Anterior cingulate cortex (tissue), 58 donors: ENCODE measurements at regions not wholly inside any gene's neighbourhood (a gene's known extent, or its start where the extent isn't known, plus 50 kb on each side); places are given as distances from the start of the nearest gene placed in this dataset.

Experiments
- DNase-seq, 58 donors: peaks; one replicate each; lab custom pipeline; 2025; lab: John Stamatoyannopoulos, UW

DNA sequence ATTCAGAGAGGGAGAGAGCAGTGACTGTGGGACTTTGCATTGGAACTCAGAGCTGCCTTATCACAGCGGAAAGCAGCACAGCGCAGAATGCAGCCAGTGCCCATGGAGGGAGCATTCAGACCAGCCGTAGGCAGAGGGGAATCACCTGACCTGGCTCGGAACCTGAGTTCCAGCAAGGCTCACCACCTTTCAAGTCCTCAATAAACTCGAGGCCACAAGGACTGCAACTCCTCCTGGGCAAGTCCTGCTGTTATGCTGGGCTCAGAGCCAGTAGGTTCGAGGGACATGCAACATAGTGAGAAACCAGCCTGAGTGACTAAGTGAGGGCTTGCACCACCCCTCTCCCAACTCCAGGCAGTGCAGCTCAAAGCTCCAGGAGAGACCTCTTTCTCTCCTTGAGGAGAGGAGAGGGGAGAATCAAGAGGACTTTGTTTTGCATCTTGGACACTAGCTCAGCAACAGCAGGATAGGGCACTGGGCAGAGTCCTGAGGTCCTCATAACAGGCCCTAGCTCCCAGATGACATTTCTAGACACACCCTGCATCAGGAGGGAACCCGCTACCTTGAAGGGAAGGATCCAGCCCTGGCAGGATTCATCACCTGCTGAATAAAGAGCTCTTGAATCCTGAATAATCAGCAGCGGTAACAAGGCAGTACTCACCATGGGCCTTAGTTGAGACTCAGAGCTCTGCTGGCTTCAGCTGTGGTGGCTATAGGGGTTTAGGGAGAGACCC, 136.8 kb upstream of the OTOS start:
- DNase-seq: no peak

DNA sequence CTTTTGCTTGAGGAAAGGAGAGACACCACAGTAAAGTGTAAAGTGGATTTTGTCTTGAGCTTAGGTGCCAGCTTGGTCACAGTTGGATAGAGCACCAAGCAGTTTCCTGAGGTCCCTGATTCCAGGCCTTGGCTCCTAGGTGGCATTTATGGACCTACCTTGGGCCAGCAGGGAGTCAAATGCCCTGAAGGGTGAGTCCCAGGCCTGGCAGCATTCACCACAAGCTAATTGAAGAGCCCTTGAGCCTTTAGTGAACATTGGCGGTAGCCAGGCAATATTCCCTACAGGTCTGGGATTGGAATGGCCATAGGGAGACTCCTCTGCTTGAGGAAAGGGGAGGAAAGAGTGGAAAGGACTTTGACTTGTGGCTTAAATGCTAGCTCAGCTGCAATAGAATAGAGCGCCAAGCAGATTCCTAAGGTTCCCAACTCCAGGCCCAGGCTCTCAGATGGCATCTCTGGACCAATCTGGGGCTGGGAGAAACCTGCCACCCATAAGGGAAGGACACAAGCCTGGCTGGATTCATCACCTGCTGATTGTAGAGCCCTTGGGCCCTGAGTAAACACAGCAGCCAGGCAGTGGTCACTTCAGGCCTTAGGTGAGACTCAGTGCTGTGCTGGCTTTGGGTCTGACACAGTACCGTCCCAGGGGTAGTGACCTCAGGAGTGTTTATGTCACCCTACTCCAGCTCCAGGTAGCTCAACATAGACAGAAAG, 137.5 kb upstream of the OTOS start:
- no peak for DNase-seq

DNA sequence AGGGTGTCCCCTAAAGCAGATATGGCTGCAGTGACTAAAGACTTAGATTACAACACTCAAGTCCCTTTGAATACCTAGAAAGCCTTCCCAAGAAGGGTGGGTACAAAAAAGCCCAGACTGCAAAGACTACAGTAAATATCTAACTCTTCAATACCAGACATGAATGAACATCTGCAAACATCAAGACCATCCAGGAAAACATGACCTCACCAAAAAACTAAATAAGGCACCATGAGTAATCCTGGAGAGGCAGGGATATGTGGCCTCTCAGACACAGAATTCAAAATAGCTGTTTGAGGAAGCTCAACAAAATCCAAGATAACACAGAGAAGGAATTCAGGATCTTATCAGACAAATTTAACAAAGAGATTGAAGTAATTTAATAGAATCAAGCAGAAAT, 138.2 kb upstream of the OTOS start:
- DNase-seq: no peak

DNA sequence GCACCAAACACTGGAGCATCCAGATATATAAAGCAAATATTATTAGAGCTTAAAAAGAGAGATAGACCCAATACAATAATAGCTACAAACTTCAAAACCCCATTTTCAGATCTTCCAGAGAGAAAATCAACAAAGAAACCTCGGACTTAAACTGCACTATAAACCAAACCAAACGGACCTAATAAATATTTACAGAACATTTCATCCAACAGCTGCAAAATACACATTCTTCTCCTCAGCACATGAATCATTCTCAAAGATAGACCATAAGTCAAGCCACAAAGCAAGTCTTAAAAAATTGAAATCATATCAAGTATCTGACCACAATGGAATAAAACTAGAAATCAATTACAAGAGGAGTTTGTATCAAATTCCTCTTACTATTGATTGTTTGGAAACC, 140.2 kb upstream of the OTOS start:
- DNase-seq: no peak

DNA sequence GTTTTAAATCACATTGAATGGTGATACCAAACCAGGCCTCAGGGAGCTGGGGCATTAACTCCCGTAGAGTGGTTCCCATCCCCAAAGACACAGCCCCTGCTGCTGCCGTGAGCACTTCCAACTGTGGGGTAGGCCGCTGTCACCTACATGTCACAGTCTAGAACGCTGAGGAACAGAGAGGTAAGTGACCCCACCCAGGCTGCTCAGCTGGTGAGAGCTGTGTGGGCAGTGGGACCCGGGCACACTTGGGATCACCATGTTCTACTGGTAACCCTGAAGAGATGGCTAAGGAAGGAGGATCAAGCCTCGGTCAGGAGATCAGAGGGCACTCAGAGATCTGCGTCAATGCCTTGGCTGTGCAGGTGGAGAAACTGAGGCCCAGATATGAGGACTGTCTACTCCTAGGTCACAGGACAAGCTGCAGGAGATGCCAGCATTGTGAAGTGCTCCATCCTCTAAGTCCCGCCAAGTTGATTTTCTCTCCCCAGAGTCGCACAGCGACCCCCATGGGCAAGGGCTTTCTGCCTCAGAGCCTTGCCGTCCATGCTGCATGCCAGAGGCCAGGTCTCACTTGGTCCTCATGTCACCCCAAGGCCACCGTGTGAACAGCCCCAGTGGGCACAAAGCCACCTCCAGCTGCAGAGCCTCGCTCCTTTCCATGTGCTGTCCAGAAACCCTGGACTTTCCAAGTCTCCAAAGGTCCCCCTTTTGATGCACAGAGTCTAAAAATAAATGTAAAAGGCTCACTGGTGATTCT, 144.2 kb upstream of the OTOS start:
- DNase-seq: no peak

DNA sequence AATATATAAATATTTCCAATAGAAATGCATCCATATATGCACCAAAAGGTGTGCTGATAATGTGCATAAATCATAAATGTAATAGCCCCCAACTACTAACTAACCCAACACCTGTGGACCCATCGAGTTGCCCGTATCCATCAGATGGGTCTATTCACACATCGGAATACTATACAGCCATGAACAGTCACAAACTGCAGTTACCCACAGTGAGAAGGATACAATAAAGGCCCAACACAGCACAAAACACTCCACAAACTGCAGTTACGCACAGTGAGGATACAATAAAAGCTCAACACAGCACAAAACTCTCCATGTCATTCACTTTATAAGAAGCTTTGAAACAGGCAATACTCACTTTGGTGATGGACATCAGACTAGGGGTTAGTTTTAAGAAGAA, 145.3 kb upstream of the OTOS start:
- DNase-seq: no peak

DNA sequence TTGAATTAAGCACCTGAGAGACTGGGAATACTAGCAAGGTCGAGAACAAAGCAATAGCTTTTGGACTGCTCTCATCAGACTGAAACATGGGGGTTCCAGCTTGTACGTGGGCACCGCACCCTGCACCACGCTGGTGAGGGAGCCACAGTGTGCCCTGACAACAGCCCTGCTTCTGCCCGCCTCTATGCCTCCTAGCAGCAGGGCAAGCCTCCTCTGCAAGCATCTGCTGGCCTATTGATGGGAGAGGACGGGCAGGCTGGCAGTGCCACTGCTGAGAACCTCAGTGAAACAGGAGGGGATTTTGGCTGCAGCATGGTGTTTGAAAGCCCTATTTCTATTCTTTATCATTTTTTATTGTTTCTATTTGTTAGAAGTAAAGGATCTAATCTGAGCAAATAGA, 146.1 kb upstream of the OTOS start:
- peak in 7 of 58 donors; percentile 28 to 49 (median 36) for DNase-seq

DNA sequence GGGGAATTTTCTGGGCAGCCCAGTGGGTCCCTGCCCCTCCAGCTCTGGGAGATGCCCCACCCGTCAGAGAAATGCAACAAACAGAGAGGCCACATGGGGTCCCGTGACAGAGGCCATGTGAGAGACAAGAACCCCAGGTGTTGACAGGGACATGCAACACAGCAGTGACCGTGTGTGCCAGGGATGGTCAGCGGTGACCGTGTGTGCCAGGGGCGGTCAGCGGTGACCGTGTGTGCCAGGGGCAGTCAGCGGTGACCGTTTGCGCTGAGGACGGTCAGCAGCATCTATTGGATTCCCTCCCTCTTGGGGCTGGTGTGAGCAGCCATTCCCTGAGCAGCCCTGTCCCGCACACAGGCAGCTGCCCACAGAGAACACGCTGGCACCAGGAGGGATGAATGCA, 146.6 kb upstream of the OTOS start:
- DNase-seq: peak in 4 of 58 donors; percentile 36 to 57 (median 48)

DNA sequence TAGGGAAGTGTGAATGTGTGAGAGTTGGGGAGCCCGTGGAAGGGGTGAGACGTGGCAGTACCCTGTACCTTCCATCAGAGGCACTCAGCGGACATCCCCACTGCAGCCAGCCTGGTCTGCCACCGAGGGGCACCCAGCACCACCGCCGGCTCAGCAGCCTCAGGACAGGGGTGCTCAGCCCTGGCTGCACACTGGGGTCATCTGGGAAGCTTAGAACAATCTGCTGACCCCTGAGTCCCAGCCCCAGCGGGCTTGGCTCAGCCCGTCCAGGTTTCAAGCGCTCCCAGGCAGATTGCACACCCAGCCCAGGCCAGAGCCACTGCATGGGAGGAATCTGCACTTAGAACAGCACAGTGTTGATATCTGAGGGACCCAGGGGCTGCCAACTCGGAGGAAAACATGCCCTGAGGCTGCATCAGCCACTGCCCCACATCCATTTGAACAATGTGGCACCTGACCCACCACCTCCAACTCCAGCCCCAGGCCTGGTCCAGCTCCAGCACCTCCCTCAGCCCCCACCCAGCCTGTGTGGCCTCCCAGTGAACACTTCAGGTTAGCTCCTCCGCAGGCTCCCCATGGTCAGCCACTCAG, 147.1 kb upstream of the OTOS start:
- peak in 3 of 58 donors; percentile 24 to 54 (median 41) for DNase-seq

DNA sequence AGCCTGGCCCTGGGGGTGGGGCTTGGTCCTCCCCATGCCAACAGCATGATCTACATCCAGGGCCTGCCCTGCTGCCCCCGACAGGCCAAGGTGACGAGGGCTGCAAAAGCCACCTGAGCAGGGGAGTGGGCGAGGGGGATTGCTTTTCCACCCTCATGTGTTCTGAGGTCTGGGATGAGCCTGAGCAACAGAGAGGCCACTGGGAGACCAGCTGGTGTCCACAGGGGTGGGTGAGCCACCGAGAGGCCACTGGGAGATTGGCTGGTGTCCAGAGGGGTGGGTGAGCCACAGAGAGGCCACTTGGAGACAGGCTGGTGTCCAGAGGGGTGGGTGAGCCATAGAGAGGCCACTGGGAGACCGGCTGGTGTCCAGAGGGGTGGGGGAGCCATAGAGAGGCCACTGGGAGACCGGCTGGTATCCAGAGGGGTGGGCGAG, 147.4 kb upstream of the GPC1 start:
- DNase-seq: no peak

DNA sequence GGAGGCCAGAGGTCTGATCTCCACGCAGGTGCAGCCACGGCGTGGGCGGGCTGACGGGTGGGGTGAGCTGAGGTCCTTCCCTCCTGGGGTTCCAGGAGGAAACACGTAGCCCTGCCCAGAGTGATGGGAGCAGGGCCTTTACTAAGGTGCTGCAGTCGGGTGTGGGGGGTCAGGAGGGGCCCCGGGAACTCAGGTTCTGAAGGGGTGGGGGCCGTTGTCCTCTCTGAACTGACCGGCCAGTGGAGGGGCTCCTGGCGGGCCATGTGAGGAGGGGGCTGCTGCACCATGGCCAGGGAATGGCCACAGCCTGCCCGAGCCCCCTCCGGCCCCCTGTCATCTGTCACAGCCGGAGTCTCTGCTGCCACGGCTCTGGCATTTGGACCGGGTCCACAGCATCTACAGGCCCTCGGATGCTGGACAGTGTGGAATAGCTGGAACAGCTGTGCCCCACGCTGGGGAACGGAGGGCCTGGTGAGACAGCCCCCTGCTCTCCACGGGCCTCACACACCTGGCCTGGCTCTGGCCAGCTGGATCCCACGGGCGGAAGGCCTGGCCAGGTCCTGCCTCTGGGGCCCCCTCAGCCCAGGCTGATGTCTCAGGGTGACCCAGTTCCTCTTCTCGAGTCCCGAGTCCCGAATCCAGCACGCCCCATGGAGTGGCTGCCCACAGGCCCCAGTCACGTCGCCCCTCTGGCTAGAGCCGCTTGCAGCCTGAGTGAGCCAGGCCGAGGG, 145.6 kb upstream of the GPC1 start:
- DNase-seq: no peak

DNA sequence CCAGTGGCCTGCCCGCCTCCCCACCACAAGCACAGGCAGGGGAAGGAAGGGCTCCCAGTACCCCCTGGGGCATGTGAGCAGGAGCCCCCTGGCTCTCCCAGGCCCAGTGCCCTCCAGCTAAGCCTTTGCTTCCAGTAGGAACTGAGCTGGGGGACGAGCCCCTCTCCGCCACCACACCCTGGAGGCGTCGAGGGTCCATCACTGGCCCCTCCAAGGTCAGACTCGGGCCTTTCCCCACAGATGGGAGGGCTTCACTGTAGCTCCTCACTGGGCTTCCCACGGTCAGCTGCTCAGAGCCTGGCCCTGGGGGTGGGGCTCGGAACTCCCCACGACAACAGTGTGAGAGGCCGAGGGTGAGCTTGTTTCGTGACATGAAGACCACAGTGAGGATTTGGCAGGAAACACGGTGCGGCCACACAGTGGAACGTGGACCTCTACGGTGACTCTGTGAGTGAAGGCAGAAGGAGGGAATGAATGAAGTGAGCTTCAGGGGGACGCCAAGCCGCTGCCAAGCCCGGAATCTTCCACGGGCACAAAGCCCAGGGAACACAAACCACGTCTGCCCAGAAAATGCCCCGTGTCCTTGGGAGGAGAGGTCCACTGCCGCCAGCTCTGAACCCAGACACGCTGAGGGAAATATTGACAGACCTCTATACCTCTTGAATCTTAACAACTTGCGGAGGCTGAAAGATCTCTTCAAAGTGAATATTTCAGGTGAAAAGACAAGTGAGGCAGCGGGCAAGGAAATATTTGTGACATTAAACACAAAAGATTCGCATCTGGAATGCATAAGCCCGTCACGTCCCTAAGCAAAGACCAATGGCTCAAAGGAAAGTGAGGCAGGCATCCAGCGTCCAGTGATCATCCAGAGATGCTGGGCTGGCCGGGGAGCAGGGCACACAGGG, 144.8 kb upstream of the GPC1 start:
- no peak for DNase-seq

DNA sequence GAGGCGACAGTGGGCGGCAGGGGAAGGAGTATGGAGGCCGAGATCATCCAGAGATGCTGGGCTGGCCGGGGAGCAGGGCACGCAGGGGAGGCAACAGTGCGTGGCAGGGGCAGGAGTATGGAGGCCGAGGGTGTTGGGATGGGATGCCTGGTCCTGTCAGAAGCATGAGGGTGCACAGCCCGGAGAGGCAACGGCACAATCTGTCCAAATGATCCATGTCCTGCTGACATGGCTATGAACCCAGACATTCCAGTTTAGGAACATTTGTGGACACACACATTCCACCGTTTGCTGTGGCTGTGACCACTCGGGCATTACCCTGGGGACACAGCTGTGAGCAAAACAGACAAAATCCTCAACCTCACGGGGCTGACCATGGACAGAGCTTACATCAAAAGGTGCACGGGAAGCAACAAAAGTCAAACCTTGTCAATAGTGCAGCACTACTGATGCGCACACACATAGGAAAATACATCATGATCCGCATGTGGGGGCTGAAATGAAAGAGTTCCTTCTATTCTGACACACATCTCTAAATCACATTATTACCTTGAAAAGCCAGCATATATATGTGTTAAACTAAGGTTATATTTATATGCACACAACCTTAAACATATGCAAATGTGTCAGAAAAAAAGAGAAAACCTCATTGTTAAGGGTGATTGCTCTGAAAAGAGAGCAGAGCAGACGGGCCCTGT, 144.0 kb upstream of the GPC1 start:
- no peak for DNase-seq

DNA sequence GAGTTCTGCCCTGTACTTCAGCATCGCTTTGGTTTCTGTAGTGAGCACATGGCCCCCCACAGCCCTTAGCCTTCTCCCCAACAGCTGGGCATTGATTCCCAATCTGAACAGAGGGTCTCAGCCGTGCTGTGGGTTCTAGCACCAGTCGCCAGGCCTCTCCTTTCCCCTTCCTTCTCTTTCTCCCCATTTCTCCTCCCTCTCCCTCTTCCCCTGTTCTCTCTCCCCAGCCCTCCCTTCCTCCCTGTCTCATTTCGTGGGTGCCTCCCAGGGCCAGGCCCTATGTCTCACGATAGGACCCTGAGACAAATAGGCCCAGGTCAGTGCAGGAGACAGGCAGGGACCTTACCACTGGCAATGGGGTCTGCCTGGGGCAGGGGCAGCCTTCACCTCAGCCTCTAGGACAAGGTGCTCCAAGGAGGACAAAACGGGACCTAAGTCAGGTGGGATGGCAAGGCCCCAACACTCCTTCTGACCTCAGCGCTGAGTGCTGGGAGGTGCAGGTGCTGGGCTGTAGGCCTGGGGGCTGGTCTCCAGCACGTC, 143.4 kb upstream of the GPC1 start:
- no peak for DNase-seq

DNA sequence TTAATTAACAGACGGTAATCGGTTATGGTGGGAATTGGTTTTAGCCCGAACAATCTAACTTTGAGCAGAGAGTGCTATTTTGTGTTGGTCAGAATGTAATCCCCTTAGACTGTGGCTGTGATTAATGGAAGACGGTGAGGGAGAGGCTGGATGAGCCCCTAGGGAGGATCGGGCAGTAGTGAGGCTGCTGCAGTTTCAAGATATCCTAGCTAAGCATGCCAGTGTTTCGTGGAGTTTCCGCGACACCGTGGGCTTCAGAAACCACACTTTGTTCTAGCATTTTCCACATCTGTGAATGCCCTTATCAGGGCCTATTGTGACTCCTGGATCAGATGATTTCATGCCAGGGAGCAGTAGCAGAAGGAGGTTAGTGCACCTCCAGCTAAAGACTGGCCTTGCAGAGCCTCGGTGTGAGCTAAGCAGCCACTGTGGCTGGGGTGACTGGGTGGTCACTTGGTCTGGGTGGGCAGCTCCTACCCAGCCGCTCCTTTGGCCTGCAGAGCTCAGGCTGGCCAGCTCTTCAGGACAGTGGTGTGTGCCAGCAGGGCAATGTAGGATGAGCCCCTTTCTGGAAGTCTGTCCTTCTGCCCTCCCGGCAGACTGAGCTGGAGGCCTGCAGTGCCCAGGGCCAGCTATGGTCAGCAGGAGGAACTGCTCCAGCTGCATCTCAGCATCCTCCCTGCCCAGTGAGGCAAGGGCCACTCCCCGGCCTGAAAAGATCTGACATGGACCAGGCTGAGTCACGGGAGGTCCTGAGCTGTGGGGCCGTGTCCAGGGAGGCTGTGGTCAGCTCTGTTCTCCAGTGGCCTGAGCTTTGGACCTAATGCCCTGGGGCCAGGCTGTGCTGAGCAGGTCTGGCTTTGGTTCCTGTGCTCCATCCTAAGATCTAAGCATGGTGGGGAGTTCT, 142.6 kb upstream of the GPC1 start:
- DNase-seq: no peak

DNA sequence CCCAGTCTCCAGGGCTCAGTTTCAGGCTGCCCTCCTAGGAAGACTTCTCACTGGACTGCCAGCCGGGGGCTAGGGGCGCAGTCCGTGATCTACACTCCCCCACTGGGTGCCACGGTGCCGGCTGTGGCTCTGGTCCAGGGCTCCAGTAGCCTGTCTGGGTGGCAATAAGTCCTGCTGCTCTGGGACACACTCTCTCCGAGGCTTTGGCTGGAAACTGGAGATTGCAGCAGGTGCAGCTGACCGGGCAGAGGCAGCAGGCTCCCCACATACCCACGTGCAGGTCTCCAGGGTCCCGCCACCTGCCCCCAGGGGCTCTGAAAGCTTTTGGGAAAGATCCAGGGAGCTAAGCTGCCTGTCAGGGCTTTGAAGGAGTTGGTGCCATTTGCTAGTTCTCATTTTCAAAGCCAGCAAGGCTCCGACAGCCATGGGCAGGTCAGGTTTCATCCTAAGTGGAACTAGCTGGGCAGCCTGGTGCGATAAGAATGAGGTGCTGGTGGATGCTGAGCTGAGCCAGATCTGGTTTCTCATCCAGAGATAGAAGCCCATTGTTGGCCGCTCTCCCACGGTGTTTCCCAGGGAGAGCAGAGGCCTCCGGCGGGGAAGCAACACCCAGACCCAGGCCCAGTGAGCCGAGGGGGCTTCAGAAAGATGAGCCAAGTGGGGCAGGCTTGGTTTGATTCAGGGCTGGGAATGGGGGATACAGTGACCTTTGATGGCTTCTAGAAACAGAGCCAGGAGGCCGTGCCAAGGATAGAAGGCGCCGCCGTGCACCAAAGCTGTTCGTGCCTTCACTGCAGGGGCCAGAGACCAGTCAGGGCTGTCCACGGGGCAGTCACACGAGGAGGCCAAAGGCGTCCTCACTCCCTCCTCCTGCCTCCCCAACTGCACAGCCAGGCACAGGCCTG, 141.7 kb upstream of the GPC1 start:
- no peak for DNase-seq
